ENCODE measurements at regions not wholly inside any gene's neighbourhood (a gene's known extent, or its start where the extent isn't known, plus 50 kb on each side); places are given as distances from the start of the nearest gene placed in this dataset.

GRCh38 chr1:242877229-242877628 is 352.7 kb upstream of the PLD5 start:
- Histone ChIP-seq H3K27me3 (ENCODE audit: control insufficient read depth, low read length) (no peaks in the 10 kb centered on the region), H3K9me3 (ENCODE audit: control insufficient read depth, insufficient read depth, low read length) (no peaks in the 10 kb centered on the region), H3K4me3 (ENCODE audit: low read length) (no peak overlapping the region), H3K79me2 (ENCODE audit: control insufficient read depth, low read length) (no peaks in the 10 kb centered on the region), H3K4me2 (ENCODE audit: low read length) (no peak overlapping the region), H3K36me3 (ENCODE audit: control insufficient read depth, low read length) (no peaks in the 10 kb centered on the region), H4K20me1 (ENCODE audit: control insufficient read depth, insufficient read depth, low read depth, low read length) (no peaks in the 10 kb centered on the region), H3K27ac (ENCODE audit: low read depth, low read length) (no peak overlapping the region), H3F3A (ENCODE audit: control insufficient read depth, insufficient read depth) (no peaks in the 10 kb centered on the region), H3K9me2 (replicated peaks; ENCODE audit: control insufficient read depth, low read length) (no peaks in the 10 kb centered on the region), H3K4me1 (ENCODE audit: control insufficient read depth, low read length) (no peaks in the 10 kb centered on the region)
- no peak for TF ChIP-seq CTCF (IDR thresholded peaks at IDR 0.05; ENCODE audit: low read depth, low read length, poor library complexity, severe bottlenecking)
- no peak for TF ChIP-seq EZH2phosphoT487 (IDR thresholded peaks at IDR 0.05; ENCODE audit: borderline replicate concordance, low read length)

GRCh38 chr1:242876030-242876429 is 351.5 kb upstream of the PLD5 start:
- Histone ChIP-seq H4K20me1 (ENCODE audit: control insufficient read depth, insufficient read depth, low read depth, low read length) (no peaks in the 10 kb centered on the region), H3K9me2 (replicated peaks; ENCODE audit: control insufficient read depth, low read length) (no peaks in the 10 kb centered on the region), H3K4me1 (ENCODE audit: control insufficient read depth, low read length) (no peaks in the 10 kb centered on the region), H3K36me3 (ENCODE audit: control insufficient read depth, low read length) (no peaks in the 10 kb centered on the region), H3K27ac (ENCODE audit: low read depth, low read length) (no peak overlapping the region), H3K79me2 (ENCODE audit: control insufficient read depth, low read length) (no peaks in the 10 kb centered on the region), H3K4me3 (ENCODE audit: low read length) (no peak overlapping the region), H3K4me2 (ENCODE audit: low read length) (no peak overlapping the region), H3F3A (ENCODE audit: control insufficient read depth, insufficient read depth) (no peaks in the 10 kb centered on the region), H3K27me3 (ENCODE audit: control insufficient read depth, low read length) (no peaks in the 10 kb centered on the region), H3K9me3 (ENCODE audit: control insufficient read depth, insufficient read depth, low read length) (no peaks in the 10 kb centered on the region)
- TF ChIP-seq EZH2phosphoT487 (IDR thresholded peaks at IDR 0.05; ENCODE audit: borderline replicate concordance, low read length) (no peak), CTCF (IDR thresholded peaks at IDR 0.05; ENCODE audit: low read depth, low read length, poor library complexity, severe bottlenecking) (no peak)

- H3K9me2 ChIP-seq (replicated peaks; ENCODE audit: control insufficient read depth, low read length) = no peaks in the 10 kb centered on the region
- H3F3A ChIP-seq (ENCODE audit: control insufficient read depth, insufficient read depth) = no peaks in the 10 kb centered on the region
- H3K4me3 ChIP-seq (ENCODE audit: low read length) = no peak overlapping the region
- no peak overlapping the region for H3K27ac ChIP-seq (ENCODE audit: low read depth, low read length)
- no peaks in the 10 kb centered on the region for H3K9me3 ChIP-seq (ENCODE audit: control insufficient read depth, insufficient read depth, low read length)
- no peaks in the 10 kb centered on the region for H3K4me1 ChIP-seq (ENCODE audit: control insufficient read depth, low read length)
- TF ChIP-seq EZH2phosphoT487 (IDR thresholded peaks at IDR 0.05; ENCODE audit: borderline replicate concordance, low read length) (no peak), CTCF (IDR thresholded peaks at IDR 0.05; ENCODE audit: low read depth, low read length, poor library complexity, severe bottlenecking) (no peak)
- H3K36me3 ChIP-seq (ENCODE audit: control insufficient read depth, low read length) = no peaks in the 10 kb centered on the region
- H3K4me2 ChIP-seq (ENCODE audit: low read length) = no peak overlapping the region
- no peaks in the 10 kb centered on the region for H4K20me1 ChIP-seq (ENCODE audit: control insufficient read depth, insufficient read depth, low read depth, low read length)
- no peaks in the 10 kb centered on the region for H3K79me2 ChIP-seq (ENCODE audit: control insufficient read depth, low read length)
- no peaks in the 10 kb centered on the region for H3K27me3 ChIP-seq (ENCODE audit: control insufficient read depth, low read length)
These were observed 349.2 kb upstream of the PLD5 start for GRCh38 chr1:242873661-242874060.

GRCh38 chr1:242872521-242872920 is 348.0 kb upstream of the PLD5 start:
- H3F3A ChIP-seq (ENCODE audit: control insufficient read depth, insufficient read depth) = no peaks in the 10 kb centered on the region
- H3K27me3 ChIP-seq (ENCODE audit: control insufficient read depth, low read length) = no peaks in the 10 kb centered on the region
- no peaks in the 10 kb centered on the region for H3K9me3 ChIP-seq (ENCODE audit: control insufficient read depth, insufficient read depth, low read length)
- H3K36me3 ChIP-seq (ENCODE audit: control insufficient read depth, low read length) = no peaks in the 10 kb centered on the region
- no peaks in the 10 kb centered on the region for H3K9me2 ChIP-seq (replicated peaks; ENCODE audit: control insufficient read depth, low read length)
- no peaks in the 10 kb centered on the region for H3K4me1 ChIP-seq (ENCODE audit: control insufficient read depth, low read length)
- TF ChIP-seq EZH2phosphoT487 (IDR thresholded peaks at IDR 0.05; ENCODE audit: borderline replicate concordance, low read length) (no peak), CTCF (IDR thresholded peaks at IDR 0.05; ENCODE audit: low read depth, low read length, poor library complexity, severe bottlenecking) (no peak)
- H3K4me2 ChIP-seq (ENCODE audit: low read length) = no peak overlapping the region
- H3K79me2 ChIP-seq (ENCODE audit: control insufficient read depth, low read length) = no peaks in the 10 kb centered on the region
- H3K27ac ChIP-seq (ENCODE audit: low read depth, low read length) = no peak overlapping the region
- no peaks in the 10 kb centered on the region for H4K20me1 ChIP-seq (ENCODE audit: control insufficient read depth, insufficient read depth, low read depth, low read length)
- no peak overlapping the region for H3K4me3 ChIP-seq (ENCODE audit: low read length)

Measured in DOHH2 (cell line).